GM21390 (cell line): ENCODE measurements at regions not wholly inside any gene's neighbourhood (a gene's known extent, or its start where the extent isn't known, plus 50 kb on each side); places are given as distances from the start of the nearest gene placed in this dataset.

Source experiments
- ATAC-seq: cut with Tn5 transposase; IDR thresholded peaks from one replicate; pipeline ENCODE4 v1.9.1; 2021; ENCODE audit not compliant: unreplicated experiment

- no peak for ATAC-seq
These were observed 68.3 kb upstream of the CHRDL1 start for GRCh38 chrX:110863883-110864282.

- no peak for ATAC-seq
These were observed 62.9 kb upstream of the CHRDL1 start for GRCh38 chrX:110858565-110858964.

DNA sequence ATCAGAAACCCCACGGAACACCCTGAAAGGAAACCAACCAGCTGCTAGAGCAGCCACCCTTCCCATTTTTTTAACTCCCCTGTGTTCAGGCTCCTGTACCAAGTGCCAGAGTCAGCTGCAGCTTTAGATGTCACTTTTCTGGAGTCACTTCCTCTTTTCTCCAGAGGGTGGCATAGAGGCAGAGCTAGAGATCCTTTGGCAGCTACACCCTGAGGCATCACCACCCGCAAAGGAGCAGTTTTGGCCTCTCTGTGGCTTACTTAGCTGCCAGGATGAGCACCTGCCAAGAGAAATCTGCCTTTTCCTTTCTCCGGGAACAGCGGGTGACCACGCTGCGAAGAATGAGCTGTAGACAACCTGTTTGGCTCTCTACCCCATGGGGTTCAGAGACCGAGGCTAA, 58.0 kb upstream of the CHRDL1 start:
- no peak for ATAC-seq

- ATAC-seq = no peak
These were observed 56.6 kb upstream of the CHRDL1 start for GRCh38 chrX:110852180-110852579.

DNA sequence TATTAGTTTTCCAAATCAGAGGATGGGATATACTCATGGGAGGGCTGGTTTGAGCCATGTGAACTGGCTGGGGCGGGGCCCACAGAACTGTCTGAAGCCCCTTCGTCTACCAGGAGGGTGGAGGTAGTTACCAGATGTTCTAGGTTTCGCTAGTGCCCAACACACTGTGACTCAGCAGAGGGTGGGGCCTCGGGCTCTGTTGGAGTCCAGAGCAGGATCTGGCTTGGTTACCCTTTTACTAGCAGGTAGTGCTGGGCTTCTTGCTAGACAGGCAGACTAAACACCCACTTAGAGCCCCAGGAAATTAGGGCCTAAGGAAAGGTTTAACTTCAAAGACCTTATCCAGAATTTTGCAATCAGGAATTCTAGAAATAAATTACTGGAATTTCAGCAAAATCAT, 56.2 kb upstream of the CHRDL1 start:
- no peak for ATAC-seq

DNA sequence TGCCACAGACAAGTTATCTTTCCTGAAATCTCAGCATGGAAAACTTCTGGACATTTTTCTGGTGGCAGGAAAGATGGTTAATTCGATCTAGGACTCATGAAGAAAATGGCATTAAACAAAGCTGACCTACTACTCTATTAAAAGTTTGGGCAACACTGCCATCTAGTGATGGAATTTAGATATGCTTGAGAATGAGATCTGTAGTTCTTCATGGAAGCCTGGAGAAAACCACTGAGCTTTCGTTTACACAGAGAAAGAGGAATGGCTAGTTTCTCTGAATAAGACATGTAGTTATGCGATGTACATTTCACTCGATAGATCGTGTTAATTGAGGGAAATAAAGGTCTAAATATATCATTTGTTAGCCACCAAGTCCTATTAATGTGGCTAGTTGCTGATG, 51.7 kb upstream of the CHRDL1 start:
- ATAC-seq = peak; percentile 82

DNA sequence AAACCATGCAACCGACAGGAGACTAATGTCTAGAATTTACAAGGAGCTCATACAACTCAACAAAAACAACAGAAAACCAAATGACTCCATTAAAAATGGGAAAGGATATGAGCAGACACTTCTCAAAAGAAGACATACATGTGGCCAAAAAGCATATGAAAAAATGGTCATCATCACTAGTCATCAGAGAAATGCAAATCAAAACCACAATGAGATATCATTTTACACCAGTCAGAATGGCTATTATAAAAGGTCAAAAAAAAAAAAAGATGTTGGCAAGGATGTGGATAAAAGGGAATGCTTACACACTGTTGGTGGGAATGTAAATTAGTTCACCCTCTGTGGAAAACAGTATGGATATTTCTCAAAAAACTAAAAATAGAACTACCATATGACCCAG, 50.5 kb upstream of the CHRDL1 start:
- ATAC-seq = no peak
